ENCODE measurements at regions not wholly inside any gene's neighbourhood (a gene's known extent, or its start where the extent isn't known, plus 50 kb on each side); places are given as distances from the start of the nearest gene placed in this dataset.
"Not testable (repeated sequence)": the region's sequence is repeated elsewhere in the genome, so short reads cannot be mapped to it uniquely, and the experiment has no call there.

DNA sequence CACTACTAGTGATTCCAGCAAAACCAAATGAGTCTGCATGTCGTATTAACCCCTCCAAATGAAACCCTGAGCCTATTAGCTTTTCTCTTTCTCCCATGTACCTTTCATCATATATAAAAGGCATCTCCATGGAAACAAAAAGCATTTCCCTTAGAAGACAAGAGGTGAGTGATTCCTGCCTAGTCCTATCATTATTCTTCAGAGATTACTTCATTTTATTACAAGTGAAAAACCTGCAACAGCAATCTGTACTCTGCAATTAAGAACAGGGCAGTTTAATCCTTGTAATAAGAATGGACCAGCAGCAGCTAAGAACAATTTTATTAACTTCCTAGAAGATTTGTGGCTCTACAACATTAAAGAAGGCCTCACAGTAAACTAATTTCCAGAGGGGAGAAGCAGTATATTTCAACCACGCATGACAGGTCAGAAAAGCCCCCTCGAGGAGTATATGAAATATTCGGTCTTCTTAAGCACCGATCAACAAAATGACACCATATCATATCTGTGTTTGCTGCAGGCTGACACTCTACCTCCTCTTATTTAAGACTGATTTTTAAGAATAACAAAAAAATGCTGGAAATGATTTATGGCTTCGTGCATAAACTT is 132.3 kb upstream of the TFPI start:
- DNase-seq, result no peak

GRCh38 chr2:187687585-187687984 is 133.3 kb upstream of the TFPI start:
- DNase-seq, result no peak

DNA sequence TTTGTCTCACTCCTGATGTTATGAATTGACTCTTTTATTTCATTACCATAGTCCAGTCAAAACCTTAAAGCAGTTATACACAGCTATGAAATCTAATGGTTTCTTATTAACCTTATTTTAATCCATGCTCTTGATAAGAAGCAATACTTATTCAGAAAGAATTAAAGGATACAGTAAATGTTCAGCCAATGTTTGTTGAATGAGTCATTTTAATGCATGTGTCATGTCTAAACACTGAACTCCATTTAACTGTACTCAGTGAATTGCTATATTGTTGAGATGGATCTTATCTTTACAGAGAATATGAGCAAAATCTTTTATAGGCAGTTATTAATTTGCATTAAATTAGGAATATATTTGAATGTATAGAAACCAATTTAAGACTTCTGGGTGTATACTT is 135.1 kb upstream of the TFPI start:
- DNase-seq, result no peak

DNA sequence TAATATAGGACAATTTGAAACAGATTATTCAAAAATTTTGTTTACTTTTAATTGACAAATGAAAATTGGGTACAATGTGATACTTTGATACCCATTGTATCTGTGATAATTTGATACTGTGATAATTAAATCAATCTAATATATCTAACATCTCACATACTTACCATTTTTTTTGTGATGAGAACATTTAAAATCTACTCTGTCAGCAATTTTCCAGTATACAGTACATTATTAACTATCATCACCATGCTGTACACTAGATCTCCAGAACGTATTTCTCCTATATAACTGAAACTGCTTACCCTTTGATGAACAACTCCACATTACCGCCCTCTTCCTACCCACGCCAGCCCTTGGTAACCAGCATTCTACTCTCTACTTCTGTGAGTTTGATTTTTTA is 139.7 kb upstream of the TFPI start:
- DNase-seq, result no peak

- not testable (repeated sequence) for DNase-seq
These were observed 142.4 kb upstream of the TFPI start for GRCh38 chr2:187696644-187697043.

DNA sequence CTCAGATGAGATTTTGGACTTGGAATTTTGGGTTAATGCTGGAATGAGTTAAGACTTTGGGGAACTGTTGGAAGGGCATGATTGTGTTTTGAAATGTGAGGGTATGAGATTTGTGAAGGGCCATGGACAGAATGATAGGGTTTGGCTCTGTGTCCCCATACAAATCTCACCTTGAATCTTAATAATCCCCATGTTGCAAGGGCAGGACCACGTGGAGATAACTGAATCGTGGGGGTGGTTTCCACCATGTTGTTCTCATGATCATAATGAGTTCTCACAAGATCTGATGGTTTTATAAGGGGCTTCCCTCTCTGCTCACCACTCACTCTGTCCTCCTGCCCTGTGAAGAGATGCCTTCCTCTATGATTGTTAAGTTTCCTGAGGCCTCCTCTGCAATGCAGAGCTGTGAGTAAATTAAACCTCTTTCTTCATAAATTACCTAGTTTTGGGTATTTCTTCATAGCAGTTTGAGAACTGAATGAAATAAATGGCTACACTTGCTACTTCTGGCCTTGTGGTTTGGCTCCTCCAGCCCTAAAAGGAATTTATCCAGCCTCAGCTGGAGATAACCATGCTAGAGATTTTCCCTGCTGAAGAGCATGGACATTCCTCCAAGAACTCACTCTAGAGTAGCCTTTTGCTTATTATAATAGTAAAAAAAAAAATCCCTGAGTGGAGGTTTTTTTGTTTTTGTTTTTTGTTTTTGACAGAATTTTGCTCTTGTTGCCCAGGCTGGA is 144.3 kb upstream of the TFPI start:
- no peak for DNase-seq

DNA sequence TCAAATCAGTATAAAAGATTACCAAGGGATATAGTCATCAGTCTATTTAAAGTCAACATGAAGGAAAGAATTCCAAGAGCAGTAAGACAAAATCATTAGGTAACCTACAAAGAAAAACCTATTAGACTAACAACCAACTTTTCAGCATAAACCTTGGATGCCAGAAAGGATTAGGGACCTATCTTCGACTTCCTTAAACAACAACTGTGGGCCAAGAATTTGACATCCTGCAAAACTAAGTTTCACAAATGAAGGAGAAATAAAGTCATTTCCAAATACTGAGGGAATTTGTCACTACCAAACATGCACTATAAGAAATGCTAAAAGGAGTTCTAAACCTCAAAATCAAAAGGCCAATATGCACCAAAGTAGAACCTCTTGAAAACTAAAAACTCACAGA is 147.9 kb upstream of the TFPI start:
- no peak for DNase-seq

GRCh38 chr2:187708272-187708671 is 154.0 kb upstream of the TFPI start:
- no peak for DNase-seq

- no peak for DNase-seq
These were observed 154.8 kb upstream of the TFPI start for GRCh38 chr2:187709065-187709464.

DNA sequence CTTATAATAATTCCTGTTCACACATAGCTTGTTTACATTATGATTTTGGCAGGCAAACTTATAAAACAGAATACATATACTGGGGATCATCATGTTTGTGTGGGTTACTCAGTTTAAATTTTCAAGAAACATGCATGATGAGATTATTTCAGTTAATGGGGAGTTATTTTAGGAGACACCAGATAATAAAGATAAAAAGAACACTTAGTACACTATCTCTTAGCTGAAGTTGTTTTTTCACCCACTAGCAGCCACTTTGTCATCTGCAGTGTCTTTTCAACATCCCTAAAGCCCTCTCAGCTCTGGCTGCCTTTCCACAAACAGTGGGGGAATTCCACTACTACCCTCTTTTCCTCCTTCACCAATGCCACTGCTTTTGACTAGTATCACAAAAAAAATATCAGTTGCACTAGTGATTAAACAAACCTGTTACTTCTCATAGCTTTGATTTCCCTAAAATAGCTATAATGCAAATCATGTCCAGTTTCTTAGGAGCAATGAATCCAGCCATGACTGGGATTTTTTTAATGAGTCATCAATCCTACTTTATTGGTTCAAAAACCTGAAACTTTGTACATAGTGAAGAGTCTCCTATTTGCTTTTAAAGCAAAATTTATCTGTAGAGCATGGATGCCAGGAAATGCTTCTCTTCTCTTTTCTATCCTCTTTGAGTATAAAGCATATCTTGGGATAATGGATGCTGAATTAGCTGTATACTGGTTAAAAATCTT is 156.7 kb upstream of the TFPI start:
- DNase-seq, result no peak

DNA sequence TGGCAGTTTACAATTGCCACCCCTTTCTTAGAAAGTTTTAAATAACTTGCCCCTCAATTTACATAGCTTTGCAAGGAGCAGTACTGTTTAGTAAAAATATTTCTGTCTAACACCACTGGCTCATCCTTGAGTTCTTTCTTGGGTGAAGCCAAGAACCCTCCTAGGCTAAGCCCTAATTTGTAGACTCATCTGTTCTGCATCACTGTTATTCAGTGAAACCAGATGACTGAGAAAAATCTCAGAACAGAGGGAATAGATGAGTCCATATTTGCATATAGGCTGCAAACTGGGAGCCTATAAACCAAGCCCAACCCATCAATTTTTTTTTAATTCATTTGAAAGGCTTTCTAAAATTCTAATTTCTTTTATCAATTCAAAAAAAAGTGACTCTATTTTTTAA is 161.4 kb upstream of the TFPI start:
- DNase-seq, result no peak

DNA sequence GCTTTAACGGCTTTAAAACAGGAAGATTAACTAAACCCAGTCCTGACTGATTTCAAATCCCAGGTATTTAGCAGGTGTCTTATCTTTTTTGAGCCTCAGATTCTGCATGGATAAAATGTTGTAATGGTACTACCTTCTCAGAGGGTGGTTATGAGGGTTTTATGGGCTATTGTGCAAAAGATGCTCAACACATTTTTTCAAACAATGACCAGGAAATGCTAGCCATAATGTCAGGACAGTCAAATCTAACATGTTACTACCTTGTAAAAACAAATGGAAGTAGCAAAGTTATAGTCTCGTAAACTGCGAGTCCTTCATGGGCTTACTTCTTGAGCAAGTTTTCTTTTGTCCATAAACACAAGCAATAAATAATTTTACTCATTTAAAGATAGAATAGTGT is 162.1 kb upstream of the TFPI start:
- DNase-seq, result no peak

DNA sequence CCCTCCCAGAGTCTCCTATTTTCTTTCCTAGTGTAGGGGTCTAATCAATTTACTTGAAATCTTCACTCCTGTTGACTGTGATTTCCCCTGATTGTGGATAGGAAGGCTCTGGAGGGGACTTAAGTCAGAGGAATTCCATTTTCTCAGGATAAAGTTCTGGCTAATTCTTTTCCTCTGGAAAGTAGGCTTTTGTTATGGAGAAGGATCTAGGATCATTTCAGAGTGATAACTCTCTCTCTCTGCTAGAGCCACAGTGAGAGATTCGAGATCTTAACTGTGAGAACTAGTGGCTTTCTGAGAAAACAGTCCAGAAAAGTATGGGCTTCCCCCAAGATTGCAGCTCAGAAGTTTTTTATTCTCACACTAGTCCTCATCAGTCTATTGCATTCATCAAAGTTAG is 163.9 kb upstream of the TFPI start:
- no peak for DNase-seq

DNA sequence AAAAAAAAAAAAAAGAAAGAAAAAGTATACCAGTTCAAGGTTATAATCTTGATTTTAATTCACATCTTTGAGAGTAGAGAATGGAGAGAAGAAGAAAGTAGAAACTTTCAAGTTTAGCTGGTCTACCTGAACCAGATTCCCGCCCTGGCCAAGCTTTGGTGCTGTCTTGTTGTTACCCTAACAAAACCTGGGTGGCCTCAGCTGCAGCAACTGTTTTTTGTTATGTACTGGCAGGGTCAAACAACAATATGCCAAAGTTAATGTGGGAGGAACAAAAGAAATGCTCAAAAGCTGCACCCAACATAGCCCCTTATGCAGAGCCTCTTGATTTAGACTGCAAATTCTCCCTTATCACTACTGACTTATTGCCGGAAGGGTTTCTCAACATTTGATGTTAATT is 165.3 kb upstream of the TFPI start:
- no peak for DNase-seq

GRCh38 chr2:187748958-187749357 is 194.7 kb upstream of the TFPI start:
- DNase-seq, result no peak

DNA sequence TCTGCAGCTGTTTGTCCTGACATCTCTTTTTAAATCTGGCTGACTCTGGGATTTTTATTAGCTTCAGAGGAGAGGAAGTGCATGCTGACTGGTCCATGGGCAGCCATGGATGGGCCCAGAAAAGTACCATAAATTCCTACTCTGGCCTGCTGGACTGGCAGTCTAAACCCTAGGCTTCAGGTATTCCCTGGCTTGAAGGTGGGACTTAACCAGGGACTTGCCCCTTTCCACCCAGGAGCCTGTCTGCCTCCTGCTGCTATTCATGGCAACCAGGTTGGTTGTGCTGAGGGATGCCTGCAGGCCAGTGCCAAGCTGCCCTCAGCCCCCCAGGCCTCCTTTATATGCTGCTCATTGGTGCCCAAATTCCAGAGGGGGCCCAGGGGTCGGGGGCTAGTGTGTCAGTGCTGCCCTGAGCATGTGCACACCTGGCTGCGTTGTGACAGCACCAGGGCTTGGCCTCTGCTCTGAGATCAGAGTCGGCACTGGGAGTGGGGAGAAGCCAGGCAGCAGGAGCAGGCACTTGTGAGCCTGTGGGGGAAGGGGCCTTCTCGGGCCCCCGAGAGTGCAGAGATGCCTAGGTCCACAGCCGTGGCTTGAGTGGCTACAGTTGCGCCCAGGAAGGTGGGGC is 195.7 kb upstream of the TFPI start:
- no peak for DNase-seq

- DNase-seq, result no peak
These were observed 214.8 kb upstream of the TFPI start for GRCh38 chr2:187768995-187769394.

DNA sequence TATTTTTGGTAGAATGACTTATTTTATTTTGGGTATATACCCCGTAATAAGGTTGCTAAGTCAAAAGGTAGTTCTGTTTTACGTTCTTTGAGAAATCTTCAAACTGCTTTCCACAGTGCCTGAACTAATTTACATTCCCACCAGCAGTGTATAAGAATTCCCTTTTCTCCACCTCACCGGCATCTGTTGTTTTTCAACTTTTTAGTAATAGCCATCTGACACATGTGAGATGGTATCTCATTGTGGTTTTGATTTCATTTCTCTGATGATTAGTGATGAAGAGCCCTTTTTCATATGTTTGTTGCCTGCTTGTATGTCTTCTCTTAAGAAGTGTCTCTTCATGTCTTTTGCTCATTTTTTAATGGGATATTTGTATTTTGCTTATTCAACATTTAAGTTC is 215.2 kb upstream of the TFPI start:
- no peak for DNase-seq

DNA sequence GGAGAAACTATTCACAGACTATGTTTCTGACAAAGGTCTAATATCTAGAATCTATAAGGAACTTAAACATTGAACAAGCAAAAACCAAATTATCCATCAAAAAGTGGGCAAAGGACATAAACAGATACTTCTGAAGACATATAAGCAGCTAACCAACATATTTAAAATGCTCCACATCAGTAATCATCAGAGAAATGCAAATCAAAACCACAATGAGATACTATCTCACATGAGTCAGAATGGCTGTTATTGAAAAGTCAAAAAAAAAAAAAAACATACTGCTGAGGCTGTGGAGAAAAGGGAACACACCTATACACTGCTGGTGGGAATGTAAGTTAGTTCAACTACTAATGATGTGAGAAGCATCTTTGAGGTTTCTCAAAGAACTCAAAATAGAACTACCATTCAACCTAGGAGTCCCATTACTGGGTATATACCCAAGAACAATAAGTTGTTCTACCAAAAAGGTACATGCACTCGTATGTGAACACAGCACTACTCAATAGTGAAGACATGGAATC is 220.4 kb upstream of the TFPI start:
- DNase-seq, result no peak

DNA sequence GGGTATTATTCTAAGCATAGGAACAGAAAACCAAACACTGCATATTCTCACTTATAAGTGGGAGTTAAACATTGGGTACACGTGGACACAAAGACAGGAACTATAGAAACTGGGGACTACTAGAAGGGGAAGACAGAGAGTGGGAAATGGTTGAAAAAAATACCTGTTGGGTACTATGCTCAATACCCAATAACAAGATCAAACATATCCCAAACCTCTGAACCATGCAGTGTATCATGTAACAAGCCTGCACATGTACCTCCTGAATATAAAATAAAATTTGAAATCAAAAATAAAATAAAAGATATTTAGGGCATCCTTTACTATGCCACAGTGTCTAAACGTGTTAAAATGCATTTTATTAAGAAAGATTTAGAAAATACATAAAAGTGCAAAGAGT is 221.0 kb upstream of the TFPI start:
- DNase-seq, result no peak

- no peak for DNase-seq
These were observed 221.4 kb upstream of the TFPI start for GRCh38 chr2:187775651-187776050.

GRCh38 chr2:187782301-187782700 is 228.1 kb upstream of the TFPI start:
- DNase-seq, result no peak

- DNase-seq, result no peak
These were observed 229.2 kb upstream of the TFPI start for GRCh38 chr2:187783446-187783845.

DNA sequence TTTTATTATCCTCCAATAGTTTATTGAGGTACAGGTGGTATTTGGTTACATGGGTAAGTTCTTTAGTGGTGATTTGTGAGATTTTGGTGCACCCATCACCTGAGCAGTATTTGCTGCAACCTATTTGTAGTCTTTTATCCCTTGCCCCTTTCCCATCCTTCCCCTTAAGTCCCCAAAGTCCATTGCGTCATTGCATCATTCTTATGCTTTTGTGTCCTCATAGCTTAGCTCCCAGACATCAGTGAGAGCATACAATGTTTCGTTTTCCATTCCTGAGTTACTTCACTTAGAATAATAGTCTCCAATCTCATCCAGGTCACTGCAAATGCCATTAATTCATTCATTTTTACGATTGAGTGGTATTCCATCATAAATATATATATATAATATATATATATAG is 229.9 kb upstream of the TFPI start:
- DNase-seq, result not testable (repeated sequence)

Data from activated CD4-positive, alpha-beta T cell treated with anti-CD3 and anti-CD28 coated beads, Interleukin-2, amount 50 U/mL, for 16 hours (primary cell).